Embryonic facial prominence (tissue), 1 donor: ENCODE measurements at regions not wholly inside any gene's neighbourhood (a gene's known extent, or its start where the extent isn't known, plus 50 kb on each side); places are given as distances from the start of the nearest gene placed in this dataset.

Experiments used
- DNase-seq: peaks from one replicate; pipeline ENCODE4 v3.0.0-alpha.2; 2016; ENCODE audit errors: extremely low spot score

DNA sequence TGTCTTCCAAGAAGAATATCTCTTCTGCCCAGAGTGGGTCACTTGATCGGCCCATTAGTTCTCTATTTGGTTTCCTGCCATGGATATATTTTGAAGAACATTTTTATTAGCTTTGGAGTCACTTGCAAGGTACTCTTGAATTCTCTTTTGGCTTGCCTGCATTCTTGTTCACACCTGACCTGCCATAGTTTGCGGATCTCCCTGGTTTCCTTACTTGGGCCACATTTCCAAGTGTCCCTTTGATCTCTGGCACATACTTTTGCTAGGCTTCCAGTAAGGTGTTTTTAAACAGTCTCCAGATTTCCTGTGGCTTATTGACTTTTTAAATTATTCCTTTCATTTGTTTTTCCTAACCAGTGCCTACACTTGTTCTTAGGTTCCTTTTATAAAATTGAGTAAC is 488.5 kb upstream of the MDFIC2 start:
- no peak for DNase-seq

DNA sequence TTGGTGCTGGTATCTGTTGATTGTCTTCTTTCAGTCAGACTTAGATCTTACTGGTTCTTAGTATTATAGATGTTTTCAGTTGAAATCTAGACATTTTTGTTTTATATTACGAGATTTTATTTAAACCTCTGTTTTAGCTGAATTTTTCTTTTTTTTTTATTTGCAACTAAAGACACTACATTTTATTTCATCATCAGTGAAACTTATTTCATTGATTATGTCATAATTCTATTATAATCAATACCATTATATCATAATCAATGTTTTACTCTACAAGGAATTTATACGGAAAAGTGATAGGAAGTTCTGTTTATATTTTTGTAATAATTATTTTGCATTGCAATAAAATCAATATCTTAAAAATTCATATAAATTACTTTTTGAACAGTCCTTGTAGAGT is 477.4 kb upstream of the MDFIC2 start:
- no peak for DNase-seq

DNA sequence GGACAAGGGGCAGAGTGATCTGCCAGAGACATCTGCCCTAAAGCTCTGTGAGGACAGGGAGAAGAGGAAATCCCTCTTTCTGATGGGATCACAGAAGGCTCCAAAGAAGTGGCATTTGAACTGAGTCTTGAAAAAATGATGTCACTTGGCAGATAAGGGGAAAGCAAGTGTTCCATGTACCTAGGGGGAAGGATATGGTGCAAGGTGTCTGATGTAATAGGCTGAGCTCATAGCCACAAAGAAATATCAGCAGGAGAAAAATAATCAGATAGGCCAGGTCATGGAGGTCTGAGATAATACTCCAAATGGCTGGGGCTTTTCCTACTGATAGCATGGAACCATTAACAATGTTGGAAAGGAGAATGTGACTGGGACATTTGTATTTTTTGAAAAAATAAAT is 468.4 kb upstream of the MDFIC2 start:
- DNase-seq, result no peak

DNA sequence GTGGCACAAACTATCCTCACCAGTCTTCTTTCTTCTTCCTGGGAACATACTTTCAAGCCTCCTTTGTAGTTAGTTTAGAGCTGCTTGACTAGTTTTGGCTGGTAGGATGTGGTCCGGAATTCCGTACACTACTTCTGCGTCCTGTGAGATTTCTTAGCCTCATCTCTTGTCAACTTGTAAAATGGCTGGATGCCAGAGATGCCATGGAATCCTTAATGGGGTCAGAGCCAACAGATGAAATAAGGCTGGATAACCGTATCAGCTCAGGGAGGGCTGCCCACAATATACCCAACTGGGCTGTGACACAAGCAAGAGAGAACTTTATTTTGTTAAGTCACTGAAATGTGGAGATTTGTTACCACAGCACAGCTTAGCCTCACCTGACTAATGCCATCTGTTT is 466.9 kb upstream of the MDFIC2 start:
- no peak for DNase-seq

DNA sequence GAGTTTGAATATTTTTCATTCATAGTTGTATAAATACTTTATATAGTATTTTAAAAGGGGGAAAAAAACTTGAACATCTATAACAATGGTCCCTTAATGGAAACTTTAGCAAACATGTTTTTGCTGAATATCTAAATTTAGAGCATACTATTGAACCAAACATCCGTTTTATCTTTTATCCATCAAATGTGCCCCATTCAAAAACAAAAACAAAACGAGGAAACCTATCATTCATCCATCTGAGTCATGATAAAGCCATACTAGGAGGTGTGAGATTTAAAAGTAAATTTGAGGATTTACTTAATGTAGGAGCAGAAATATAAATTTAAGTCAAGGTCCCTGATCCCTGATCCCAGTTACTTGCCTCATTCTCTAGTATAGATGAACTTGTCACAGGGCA is 463.6 kb upstream of the MDFIC2 start:
- no peak for DNase-seq

DNA sequence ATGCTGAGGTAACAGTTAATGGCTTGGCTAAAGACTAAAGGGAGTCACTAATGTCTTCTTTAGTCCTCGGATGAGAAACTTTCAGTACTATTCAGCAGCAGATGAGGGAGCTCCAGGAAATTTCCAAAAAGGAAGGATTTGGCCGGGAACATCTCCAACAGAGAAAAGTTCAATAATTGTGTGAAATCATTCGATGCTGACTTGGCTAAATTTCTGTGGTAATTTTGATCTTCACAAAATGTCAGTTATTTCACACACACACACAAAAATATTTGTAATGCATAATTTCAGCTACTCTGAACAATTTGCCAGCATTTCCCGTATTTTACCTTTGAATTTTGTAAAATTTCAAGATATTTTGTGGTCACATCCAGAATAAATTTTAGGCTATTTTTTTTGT is 462.8 kb upstream of the MDFIC2 start:
- no peak for DNase-seq

DNA sequence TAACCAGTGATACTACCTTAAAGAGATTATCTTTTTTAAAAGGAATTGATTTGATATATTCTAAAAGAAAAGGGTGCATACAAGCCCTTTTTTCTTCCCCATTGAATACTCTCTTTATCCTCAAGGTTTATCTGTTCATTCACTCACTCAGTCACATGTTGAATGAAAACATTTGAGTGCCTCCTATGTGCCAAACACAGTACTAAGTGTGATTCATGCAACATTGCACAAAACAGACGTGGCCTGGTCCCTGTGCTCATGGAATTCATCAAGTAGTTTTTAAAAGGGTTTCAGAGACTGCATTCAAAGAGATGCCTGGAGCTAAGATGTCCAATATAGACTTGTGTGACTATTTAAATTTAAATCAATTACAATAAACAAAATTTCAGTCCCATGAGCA is 462.2 kb upstream of the MDFIC2 start:
- DNase-seq, result no peak

DNA sequence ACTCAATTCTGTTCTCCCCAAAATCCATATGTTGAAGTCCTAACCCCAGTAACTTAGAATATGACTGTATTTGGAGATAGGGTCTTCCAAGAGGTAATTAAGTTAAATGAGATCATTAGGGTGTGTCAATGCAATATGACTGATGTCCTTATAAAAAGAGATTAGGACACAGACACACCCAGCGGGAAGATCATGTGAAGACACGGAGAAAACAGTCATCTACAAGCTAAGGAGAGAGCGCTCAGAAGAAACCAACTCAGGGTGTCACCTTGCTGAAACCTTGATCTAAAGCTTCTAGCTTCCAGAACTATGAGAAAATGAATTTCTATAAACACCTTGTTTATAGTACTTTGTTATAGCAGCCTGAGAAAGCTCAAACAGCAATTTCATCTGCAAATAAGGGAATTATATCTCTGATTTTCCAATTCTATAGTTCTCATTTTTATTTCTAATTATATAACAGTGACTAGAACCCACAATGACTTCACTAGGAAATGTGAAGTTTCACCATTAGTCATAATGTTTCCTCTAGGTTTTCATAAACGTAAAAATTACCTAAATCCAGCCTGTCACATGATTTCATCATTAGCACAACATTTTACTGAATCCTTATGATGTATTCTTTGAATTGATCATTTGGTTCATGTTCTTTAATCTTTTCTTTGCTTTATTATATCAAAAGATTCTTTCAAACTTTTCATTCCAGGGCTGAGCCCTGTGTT is 459.1 kb upstream of the MDFIC2 start:
- no peak for DNase-seq

DNA sequence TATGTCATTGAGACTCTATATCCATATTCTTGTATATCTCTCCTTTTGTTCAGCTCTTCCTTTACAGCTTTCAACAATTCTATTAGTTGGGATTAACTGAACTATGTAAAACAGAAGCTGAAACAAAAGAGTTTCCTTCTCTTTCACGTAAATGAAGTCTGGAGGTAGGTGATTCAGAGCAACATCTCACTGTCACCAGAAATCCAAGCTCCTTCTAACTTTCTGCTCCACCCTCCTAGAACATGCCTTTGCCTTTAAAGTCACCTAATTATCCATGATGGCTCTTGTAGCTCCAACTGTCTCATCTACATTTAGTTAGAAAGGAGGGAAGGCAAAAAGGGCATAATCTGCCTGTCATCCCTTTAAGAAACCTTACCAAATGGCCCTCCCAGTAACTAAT is 458.2 kb upstream of the MDFIC2 start:
- DNase-seq, result no peak

DNA sequence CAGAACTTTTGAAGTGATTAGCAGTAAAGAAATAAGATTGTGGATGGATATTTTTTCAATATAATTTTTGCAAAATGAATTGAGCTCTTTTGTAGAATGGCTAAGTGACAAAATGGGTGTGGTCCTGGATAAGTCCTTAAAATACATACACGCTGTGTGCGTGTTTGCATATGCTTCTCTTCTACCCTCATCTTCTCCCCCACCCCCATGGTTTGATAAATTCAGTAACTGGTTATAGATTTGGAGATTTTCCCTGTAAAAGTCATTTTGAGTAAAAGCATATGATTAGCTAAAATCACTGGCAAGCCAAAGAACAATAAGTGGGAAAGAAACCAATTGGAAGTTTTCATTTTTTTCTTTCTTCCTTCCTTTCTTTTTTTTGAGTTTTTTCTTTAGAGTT is 453.9 kb upstream of the MDFIC2 start:
- DNase-seq, result no peak

DNA sequence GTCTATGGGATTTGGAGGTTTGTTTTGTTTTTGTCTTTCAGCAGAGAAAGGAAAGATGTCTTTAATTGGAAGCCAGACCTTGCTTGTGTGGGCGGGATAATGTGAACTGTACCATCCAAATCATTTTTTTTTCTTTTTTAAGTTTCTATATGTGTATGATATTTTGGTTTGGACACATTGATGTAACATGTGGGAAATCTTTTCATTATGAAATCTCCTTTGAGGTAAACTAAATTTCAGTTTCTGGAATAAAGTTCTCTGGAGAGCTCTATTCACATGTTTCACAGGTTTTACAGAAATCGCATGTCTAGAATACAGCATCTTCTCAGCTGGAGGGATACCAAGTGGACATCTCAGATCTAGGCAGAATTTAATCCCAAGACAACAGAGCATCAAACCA is 451.5 kb upstream of the MDFIC2 start:
- DNase-seq, result no peak

DNA sequence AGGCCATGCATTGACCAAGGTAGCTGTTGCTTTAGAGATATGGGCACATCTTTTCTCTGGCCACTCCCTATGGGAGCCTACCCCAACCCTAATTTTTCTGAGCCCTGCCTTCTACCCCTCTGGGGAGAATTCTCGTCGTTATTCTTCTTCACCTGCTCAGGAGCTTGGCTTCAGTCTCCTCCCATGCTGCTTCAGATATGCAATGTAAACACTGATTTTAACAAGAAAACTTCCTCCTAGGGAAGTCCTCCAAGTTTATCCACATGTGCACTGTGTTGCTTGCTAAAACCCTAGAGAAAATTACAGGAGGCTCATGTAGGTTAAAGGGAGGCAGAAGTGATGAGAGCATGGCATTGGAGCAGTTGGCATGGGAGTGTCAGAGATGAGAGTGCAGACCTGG is 445.2 kb upstream of the MDFIC2 start:
- no peak for DNase-seq

DNA sequence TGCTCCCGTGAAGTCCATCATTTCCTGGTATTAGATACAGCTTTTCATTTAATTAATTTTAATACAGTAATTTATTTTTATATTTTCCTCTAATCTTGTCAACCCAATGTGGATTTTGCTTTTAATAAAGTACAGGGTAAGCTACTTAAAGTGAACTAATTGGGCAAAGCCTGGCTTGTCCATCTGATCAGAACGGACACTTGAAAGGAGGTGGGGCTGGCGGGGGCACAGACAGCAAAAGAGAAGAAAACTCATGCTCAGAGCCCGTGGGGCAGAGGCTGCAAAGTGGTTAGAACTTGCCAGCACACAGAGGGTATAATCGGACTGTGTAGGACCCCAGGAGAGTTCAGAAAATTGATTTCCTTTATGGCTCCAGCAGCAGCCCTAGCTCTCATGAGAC is 443.1 kb upstream of the MDFIC2 start:
- DNase-seq, result no peak

DNA sequence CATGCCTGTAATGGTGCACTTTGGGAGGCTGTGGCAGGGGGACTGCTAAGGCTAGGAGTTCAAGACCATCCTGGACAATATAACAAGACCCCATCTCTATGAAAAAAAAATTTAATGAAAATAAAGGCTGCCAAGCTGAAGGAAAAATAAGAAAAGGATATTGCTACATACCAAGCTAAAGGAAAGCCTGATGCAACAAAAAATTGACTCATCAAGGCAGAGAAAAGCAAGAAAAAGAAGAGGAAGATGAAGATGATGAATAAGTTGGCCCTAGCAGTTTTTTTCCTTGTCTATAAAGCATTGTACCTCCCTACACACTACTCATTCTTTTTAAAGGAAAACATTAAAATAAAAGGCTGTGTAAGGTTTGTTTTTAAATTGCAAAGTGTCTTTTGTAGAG is 441.9 kb upstream of the MDFIC2 start:
- no peak for DNase-seq

DNA sequence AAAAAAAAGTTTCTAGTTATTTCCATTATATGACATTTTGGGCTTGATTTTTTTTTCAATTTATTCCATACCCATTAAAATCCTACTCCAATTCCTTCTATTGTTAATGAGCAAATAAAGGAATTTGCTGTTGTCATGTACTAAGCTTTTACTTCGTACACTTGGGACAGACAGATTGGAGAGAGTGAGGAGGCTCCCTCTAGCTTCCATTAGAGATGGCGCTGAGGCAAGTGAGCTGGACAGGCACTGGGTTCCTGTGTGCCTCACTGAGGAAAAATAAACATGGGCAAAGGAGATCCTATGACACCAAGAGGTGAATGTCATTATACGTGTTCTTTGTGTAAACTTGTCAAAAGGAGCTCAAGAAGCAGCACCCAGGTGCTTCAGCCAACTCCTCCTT is 441.1 kb upstream of the MDFIC2 start:
- DNase-seq, result no peak

DNA sequence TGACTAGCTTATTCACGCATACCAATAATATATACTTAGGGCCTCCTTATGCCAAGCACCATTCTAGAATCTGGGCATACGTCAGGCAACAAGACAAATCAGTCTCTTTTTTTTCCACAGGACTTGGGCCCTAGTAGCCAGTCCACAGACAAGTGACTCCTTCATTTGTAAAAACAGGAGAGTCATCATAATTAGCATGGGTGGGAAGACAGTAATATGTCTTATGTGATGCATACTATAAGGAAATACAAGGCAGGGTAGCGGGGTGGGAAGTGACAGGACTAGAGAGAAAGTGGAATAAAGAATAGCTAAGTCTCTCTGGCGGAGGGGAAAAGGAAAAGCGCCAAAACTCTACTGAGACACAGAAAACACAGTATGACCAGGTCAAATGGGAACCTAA is 439.6 kb upstream of the MDFIC2 start:
- DNase-seq, result no peak

DNA sequence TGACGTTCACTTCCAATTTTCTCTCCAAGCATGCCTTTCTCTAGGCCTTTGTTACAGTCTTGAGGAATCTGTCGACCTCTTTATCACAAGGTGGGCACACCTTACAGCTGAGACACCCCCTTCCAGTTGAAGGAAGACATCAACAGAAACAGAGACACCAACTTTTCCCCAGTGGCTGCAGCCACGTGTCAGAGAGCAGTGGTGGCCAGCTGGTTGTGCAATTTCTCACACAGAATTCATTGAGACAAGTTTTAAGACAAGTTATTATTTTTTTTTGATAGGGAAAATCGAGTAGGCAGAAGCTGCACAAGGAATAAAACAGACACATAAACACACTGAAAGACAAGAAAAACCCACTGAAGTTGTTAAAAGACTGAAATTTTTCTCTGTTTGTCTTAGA is 436.7 kb upstream of the MDFIC2 start:
- DNase-seq, result no peak

DNA sequence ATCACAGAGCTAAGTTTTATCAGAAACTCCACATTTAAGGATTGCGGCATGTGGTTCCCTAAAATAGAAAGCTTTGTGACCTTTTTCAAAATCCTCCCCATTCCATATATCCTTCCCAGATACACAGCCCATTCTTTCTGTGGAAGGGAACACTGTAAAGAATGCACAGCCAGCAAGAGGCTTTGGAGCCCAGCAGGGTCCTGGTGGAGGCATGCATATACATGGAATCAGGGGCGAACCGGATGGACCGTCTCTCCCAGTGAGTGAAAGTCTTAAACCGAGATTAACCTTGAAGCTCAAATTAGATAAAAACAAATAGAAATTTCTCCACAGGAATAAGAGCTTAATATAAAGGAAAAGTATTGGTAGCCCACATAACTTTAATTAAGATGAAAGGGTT is 436.2 kb upstream of the MDFIC2 start:
- DNase-seq, result no peak

DNA sequence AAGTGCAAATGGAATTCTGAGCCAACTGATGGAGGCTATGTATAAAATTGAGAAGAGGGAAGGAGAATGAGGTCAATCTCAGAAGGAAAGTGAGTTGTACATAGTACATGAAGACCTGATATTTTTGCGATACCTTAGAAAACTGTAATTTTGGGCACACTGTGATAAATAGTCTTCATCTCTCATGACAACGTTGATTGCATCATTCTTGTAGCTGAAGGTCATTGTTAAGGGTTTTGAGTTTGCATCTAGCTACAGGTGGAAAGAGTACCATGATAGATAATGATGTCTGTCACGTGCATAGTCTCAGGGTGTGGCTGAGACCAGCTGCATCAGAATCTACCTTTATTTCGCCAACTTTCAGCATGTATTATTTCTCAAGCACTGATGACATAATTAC is 435.4 kb upstream of the MDFIC2 start:
- no peak for DNase-seq

DNA sequence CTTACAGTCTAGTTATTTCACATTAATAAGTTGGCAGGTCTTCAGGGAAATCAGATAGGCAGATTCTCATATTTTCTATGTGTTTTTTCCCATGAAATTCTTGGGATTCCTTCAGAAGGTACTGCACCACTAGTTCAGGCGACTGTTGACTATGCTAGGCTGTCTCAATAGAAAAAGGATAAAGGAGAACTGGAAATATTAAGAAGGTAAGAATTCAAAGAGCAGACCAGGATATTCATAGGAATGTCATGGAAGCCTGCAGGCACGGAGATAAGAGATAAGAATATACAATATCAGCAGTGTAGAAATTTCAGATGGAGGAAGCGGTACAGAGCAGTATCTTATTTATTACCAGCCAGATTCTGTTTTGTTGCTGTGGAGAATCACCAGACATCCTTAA is 432.1 kb upstream of the MDFIC2 start:
- no peak for DNase-seq

DNA sequence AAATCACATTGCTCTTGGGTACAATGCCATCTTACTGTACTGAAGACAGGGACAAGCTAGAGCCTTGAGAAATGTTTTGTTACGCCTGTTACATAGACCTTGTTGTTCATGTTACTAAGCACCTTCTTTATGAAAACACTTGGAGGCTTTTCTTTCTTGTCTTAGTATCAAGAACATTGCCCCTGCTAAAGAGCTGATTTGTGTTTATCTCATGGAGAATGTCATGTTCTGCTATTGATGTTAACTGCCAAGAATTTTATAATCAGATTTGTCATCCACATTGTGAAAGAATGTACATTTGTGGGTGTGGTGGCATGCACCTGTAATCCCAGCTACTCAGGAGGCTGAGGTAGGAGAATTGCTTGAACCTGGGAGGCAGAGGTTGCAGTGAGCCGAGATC is 431.3 kb upstream of the MDFIC2 start:
- no peak for DNase-seq

DNA sequence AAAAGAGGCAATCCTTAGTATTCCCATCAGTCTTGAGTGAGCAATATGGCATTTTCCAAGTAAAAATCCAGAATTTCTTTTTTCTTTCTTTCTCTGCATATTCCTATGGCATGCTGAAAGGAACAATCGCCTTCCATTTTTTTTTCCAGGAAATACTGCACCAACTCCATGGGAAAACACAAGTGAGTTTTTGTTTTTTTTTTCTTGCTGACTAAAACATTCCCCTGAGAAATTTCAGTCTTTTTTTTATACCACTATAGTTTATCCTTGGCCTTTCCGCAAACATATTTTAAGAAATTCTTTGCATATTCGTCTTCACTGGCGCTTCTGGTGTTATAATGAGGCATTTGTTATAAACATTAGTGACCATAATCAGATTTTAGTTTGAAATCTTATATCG is 429.6 kb upstream of the MDFIC2 start:
- DNase-seq, result no peak

DNA sequence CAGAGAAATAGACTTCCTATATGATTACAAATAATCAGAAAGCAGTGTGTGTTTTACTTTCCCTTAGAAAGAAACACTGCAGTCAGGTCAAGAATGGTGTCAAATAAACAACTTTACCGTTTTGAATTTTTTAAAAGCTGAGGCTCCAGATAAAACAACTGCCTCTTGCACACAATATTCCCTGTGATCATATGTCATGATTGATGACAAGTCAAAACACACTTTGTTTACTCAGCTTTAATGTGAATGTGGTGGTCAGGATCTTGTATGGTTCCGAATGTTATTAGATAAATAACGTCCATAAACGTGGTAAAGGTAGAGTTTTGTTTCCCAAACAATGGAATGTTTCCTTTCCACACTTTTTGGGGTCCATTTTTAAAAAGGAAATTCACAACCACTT is 428.4 kb upstream of the MDFIC2 start:
- DNase-seq, result no peak

DNA sequence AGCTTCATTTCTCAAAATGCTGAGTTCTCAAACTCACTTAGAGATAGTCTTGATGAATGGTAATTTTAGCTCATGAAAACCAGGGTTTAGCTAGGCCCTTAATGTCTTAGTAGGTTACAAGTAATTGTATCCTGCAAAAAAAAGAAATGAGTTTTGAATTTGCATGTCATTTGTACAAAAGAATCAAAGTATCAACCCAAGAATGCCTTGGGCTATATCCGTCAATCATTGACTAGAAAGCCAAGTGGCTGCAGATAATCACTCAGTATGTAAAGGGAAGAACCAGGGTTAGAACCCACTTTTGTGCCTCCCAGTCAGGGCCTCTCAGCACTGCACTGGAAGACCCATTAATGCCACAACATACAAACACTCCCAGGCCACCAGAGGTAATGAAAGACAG is 427.6 kb upstream of the MDFIC2 start:
- DNase-seq, result no peak

DNA sequence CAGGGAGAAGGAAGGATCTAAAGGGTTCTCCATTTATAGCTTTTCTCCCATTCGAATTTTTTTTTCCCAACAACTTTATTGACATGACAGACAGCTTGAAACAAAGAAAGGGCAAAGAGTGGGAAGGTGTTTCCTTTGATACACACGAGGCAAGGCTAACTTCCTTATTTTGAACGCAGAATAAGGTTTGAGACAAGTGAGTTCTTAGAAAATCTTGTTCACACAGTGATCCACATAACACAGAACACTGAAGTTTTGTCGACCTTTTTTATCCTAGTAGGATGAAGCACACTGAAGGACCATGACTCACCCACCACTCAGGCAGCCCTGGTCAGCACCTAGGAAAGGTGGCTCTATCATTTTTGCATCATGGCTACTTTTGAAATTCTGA is 425.8 kb upstream of the MDFIC2 start:
- no peak for DNase-seq
